ENCODE measurements at regions not wholly inside any gene's neighbourhood (a gene's known extent, or its start where the extent isn't known, plus 50 kb on each side); places are given as distances from the start of the nearest gene placed in this dataset.

GRCh38 chr9:89779405-89780203 is 174.8 kb downstream of the GADD45G start:
- TF ChIP-seq CTCF (IDR thresholded peaks at IDR 0.05; ENCODE audit: insufficient read depth, low read length, poor library complexity, severe bottlenecking) (no peak), EZH2phosphoT487 (conservative IDR thresholded peaks at IDR 0.05; ENCODE audit: low read length) (no peak)

Measured in SU-DHL-6 (cell line).